KMS-11 (cell line): ENCODE measurements at regions not wholly inside any gene's neighbourhood (a gene's known extent, or its start where the extent isn't known, plus 50 kb on each side); places are given as distances from the start of the nearest gene placed in this dataset.
A peak's percentile ranks its signal among the peaks of the same experiment; 100 is the strongest.

Experiments
- H2AFZ ChIP-seq: fragments of 200-600 bp; sonication (generic); 2 replicates; pipeline ENCODE4 v1.6.1; 2016; ENCODE audit warnings: antibody characterized with exemption, mixed run types, low read depth
- H3K27ac ChIP-seq: fragments of 200-600 bp; sonication (generic); 2 replicates; pipeline ENCODE4 v1.6.1; 2016; ENCODE audit warnings: mild to moderate bottlenecking, mixed run types
- H3K27me3 ChIP-seq: fragments of 200-600 bp; sonication (generic); 2 replicates; pipeline ENCODE4 v1.6.1; 2017; ENCODE audit warnings: mild to moderate bottlenecking, low read depth, mixed run types, moderate library complexity; ENCODE audit not compliant: insufficient read depth
- H3K36me3 ChIP-seq: fragments of 200-600 bp; sonication (generic); 2 replicates; pipeline ENCODE4 v1.6.1; 2017; ENCODE audit warnings: mild to moderate bottlenecking, mixed run types; ENCODE audit not compliant: insufficient read depth
- H3K4me1 ChIP-seq: fragments of 200-600 bp; sonication (generic); 2 replicates; pipeline ENCODE4 v1.6.1; 2016; ENCODE audit warnings: mild to moderate bottlenecking, low read depth, mixed run types; ENCODE audit not compliant: poor library complexity, severe bottlenecking
- H3K4me2 ChIP-seq: fragments of 200-600 bp; sonication (generic); 2 replicates; pipeline ENCODE4 v1.7.0; 2016; ENCODE audit warnings: mild to moderate bottlenecking, mixed run types
- H3K4me3 ChIP-seq: fragments of 200-600 bp; sonication (generic); IDR thresholded peaks from 2 replicates; pipeline ENCODE4 v1.6.1; 2017; ENCODE audit warnings: low read depth, low read length, mixed read lengths; ENCODE audit not compliant: insufficient read depth
- H3K79me2 ChIP-seq: fragments of 200-600 bp; sonication (generic); 2 replicates; pipeline ENCODE4 v1.6.1; 2016; ENCODE audit warnings: low read depth, mixed run types; ENCODE audit not compliant: insufficient read depth
- H3K9ac ChIP-seq: fragments of 200-600 bp; sonication (generic); 2 replicates; pipeline ENCODE4 v1.6.1; 2016; ENCODE audit warnings: mild to moderate bottlenecking, mixed run types
- H4K20me1 ChIP-seq: fragments of 200-600 bp; sonication (generic); 2 replicates; pipeline ENCODE4 v1.6.1; 2016; ENCODE audit warnings: mild to moderate bottlenecking, mixed run types; ENCODE audit not compliant: insufficient read depth
- TF ChIP-seq, protein P1 (sequence below): fragments of 200-600 bp; sonication (generic); conservative IDR thresholded peaks from 2 replicates; pipeline ENCODE4 v1.6.1; 2017; ENCODE audit warnings: low read depth, mild to moderate bottlenecking, antibody characterized with exemption, low read length, moderate library complexity, mixed read lengths

DNA sequence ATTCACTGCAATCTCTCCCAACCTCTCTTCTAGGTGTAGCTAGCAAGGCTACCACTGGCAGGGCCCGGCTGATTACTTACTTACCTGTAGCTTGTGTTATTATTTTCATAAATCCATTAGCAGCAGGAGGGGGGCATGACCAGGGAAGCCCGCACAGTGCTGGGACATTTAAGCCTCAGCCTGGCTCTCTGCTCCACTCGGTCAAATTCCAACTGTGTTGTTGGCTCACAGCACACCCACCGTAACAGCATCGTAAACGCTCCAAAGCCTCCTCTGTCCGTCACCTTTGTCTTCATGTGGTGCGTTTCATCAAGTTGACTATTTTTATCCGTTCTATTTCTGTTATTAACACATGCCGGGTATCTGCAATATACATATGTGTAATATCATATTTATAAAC is 264.7 kb downstream of the NSG2 start:
- Histone ChIP-seq H3K36me3 (no peaks in the 10 kb centered on the region), H3K4me2 (no peak overlapping the region), H4K20me1 (no peaks in the 10 kb centered on the region), H3K27ac (no peak overlapping the region), H3K4me1 (no peaks in the 10 kb centered on the region), H3K27me3 (no peaks in the 10 kb centered on the region), H3K4me3 (no peak overlapping the region), H2AFZ (no peak overlapping the region), H3K9ac (no peak overlapping the region), H3K79me2 (no peaks in the 10 kb centered on the region)
- TF ChIP-seq, protein P1, sequence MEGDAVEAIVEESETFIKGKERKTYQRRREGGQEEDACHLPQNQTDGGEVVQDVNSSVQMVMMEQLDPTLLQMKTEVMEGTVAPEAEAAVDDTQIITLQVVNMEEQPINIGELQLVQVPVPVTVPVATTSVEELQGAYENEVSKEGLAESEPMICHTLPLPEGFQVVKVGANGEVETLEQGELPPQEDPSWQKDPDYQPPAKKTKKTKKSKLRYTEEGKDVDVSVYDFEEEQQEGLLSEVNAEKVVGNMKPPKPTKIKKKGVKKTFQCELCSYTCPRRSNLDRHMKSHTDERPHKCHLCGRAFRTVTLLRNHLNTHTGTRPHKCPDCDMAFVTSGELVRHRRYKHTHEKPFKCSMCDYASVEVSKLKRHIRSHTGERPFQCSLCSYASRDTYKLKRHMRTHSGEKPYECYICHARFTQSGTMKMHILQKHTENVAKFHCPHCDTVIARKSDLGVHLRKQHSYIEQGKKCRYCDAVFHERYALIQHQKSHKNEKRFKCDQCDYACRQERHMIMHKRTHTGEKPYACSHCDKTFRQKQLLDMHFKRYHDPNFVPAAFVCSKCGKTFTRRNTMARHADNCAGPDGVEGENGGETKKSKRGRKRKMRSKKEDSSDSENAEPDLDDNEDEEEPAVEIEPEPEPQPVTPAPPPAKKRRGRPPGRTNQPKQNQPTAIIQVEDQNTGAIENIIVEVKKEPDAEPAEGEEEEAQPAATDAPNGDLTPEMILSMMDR, result no peak

DNA sequence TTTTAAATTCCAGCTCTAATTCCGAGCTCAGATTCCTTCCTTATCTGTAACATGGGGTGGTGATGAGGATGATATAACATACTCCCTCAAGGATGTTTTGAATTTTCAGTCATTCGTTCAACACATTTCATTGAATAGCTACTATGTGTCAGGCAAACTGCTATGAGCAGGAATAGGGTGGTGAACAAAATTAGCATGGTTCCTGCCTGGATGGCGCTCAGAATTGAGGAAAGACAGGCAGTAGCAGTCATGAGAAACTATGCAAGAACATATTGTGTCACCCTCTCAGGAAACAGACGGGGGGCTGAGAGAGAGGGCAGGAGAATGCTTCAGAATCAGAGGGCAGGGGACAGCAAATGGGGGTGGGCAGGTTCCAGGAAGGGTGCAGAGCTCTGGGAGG is 265.2 kb downstream of the NSG2 start:
- no peak overlapping the region for H3K4me3 ChIP-seq
- H3K4me1 ChIP-seq, result no peaks in the 10 kb centered on the region
- no peak overlapping the region for H3K9ac ChIP-seq
- H3K4me2 ChIP-seq, result no peak overlapping the region
- no peaks in the 10 kb centered on the region for H3K27me3 ChIP-seq
- H4K20me1 ChIP-seq, result no peaks in the 10 kb centered on the region
- no peaks in the 10 kb centered on the region for H3K79me2 ChIP-seq
- no peak overlapping the region for H2AFZ ChIP-seq
- TF ChIP-seq, protein P1, result no peak
- H3K27ac ChIP-seq, result no peak overlapping the region
- H3K36me3 ChIP-seq, result no peaks in the 10 kb centered on the region

DNA sequence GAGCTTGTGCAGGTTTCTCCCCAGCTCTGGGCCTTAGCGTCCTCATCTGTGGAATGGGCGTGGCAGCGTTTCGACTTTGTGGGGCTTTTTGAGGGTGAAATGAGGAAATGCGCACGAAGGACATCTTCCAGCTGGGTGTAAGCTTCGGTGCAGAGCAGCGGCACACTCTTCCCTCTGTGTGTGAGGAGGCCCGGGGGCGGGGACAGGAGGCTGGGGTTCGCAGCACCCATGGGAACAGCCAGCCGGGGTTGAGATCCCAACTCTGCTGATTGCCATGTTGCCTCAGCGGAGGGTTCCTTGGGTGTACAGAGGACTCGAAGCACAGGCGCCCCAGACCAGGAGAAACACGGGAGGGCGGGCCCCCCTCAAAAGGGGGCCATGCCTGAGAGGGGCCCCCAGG is 265.6 kb downstream of the NSG2 start:
- no peak overlapping the region for H2AFZ ChIP-seq
- no peaks in the 10 kb centered on the region for H3K4me1 ChIP-seq
- no peaks in the 10 kb centered on the region for H4K20me1 ChIP-seq
- H3K27me3 ChIP-seq, result no peaks in the 10 kb centered on the region
- no peaks in the 10 kb centered on the region for H3K79me2 ChIP-seq
- no peaks in the 10 kb centered on the region for H3K36me3 ChIP-seq
- no peak overlapping the region for H3K27ac ChIP-seq
- TF ChIP-seq, protein P1, result no peak
- no peak overlapping the region for H3K4me3 ChIP-seq
- H3K9ac ChIP-seq, result no peak overlapping the region
- H3K4me2 ChIP-seq, result no peak overlapping the region

DNA sequence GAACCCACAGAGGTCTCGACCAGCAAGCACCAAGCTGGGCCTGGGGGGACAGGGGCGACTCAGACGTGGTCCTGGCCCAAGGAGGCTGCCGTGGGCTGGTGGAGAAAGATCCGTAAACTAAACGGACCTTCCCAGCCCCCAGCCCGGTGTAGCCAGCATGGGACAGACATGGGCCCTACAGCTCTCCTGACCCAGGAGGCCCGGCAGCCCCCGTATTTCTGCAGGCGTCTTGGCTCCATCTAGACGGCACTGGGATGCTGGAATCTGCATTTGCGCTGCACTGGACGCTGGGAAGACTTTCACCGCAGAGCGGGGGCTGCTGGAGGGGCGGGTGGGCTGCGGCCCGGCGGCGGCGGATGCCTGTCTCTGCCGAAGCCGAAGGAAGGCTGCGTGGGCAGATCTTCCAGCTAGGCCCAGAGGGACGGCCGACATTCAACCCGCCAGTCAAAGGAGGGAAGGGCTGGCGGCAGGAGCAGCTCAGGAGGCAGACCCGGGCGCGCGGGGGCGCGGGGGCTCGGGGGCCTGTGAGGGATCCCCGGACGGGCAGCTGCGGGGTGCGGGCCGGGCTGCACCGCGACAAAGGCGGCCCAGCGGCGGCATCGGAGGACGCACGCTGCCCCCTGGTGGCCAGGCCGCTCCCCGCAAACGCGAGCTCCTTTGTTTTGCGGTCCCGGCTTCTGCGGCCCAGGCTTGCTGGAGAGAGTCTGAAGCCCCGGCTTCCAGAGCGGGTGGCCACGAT is 266.2 kb downstream of the NSG2 start:
- Histone ChIP-seq H3K79me2 (no peaks in the 10 kb centered on the region), H3K27me3 (no peaks in the 10 kb centered on the region), H3K36me3 (no peaks in the 10 kb centered on the region), H3K27ac (no peak overlapping the region), H4K20me1 (no peaks in the 10 kb centered on the region), H2AFZ (peak overlapping the region; percentile 34; the same call in 1 of the 2 replicates), H3K4me1 (no peaks in the 10 kb centered on the region), H3K4me3 (no peak overlapping the region), H3K4me2 (peak overlapping the region; percentile 42; the same call in 1 of the 2 replicates), H3K9ac (no peak overlapping the region)
- TF ChIP-seq, protein P1, result peak; percentile 73
